HepG2 (cell line): ENCODE measurements at regions not wholly inside any gene's neighbourhood (a gene's known extent, or its start where the extent isn't known, plus 50 kb on each side); places are given as distances from the start of the nearest gene placed in this dataset.

Experiments used
- ATAC-seq: fragments of 200-7000 bp; cut with Tn5 transposase; 3 replicates; pipeline ENCODE4 v1.9.1; 2020; ENCODE audit warnings: mild to moderate bottlenecking, moderate library complexity
- BruUV-seq: library from RNA; stranded (reverse); fragments of 400-500 nt; replicated peaks from 2 replicates; lab custom pipeline; 2021; lab: Mats Ljungman, UMichigan
- CTCF ChIA-PET: fragments of 300-600 bp; formaldehyde crosslinking; extraction: SDS; loops from one replicate; lab custom pipeline; 2021; ENCODE audit warnings: low total read pairs, inconsistent platforms, low intra/inter-chr PET ratio; lab: Yijun Ruan, JAX
- POLR2A ChIA-PET: fragments of 350-600 bp; sonication (Branson Sonifier 250); formaldehyde crosslinking; loops from one replicate; lab custom pipeline; 2020; ENCODE audit warnings: antibody characterized with exemption, inconsistent platforms; lab: Yijun Ruan, JAX
- DNase-seq: peaks from one replicate; pipeline ENCODE4 v3.0.0-alpha.2; 2015; ENCODE audit warnings: low spot score
- FAIRE-seq: peaks from 3 replicates; lab custom pipeline; 2011; peaks lifted over from hg19 to GRCh38; lab: Jason Lieb, UNC
- H2AFZ ChIP-seq: one replicate; pipeline ENCODE4 v1.6.1; 2011; ENCODE audit warnings: low read length, inconsistent platforms
- H3K27ac ChIP-seq: fragments of 300-600 bp; 3 replicates; pipeline ENCODE4 v1.8.0; 2011; ENCODE audit warnings: mixed run types, mild to moderate bottlenecking, mixed read lengths, low read length, inconsistent platforms; ENCODE audit not compliant: insufficient read depth; ENCODE audit errors: extremely low read length
- H3K27me3 ChIP-seq, 2 experiments: fragments of 200-600 bp in 1 of 2; 2 replicates in 1 of 2; 3 replicates in 1 of 2; pipeline versions ENCODE4 v1.6.0 to v1.8.0; 2011; ENCODE audit warnings: low read length in 2 of 2, mild to moderate bottlenecking in 2 of 2, moderate library complexity in 2 of 2, inconsistent platforms in 1 of 2; ENCODE audit not compliant: insufficient read depth in 2 of 2, control insufficient read depth in 1 of 2
- H3K36me3 ChIP-seq, 2 experiments: fragments of 200-600 bp in 1 of 2; replicated peaks in 1 of 2; 2 replicates in 1 of 2; 3 replicates in 1 of 2; pipeline versions ENCODE4 v1.5.1 to v1.8.0; 2011; ENCODE audit warnings: low read length in 2 of 2, inconsistent platforms in 1 of 2; ENCODE audit not compliant: insufficient read depth in 2 of 2, control insufficient read depth in 1 of 2
- H3K4me1 ChIP-seq: 2 replicates; pipeline ENCODE4 v1.5.1; 2012; ENCODE audit warnings: low read length, inconsistent platforms; ENCODE audit not compliant: insufficient read depth
- H3K4me2 ChIP-seq: 2 replicates; pipeline ENCODE4 v1.6.0; 2011; ENCODE audit warnings: low read depth, low read length, inconsistent platforms
- H3K4me3 ChIP-seq, 3 experiments: fragments of 200-600 bp in 1 of 3; sonication (generic), shearing (Covaris generic) in 1 of 3; replicated peaks in 1 of 3; 2 replicates each; pipeline ENCODE4 v1.5.1; 2011 to 2016; ENCODE audit warnings: low read length in 3 of 3, inconsistent platforms in 2 of 3, low read depth in 2 of 3, mild to moderate bottlenecking in 2 of 3, control low read depth in 1 of 3, mixed read lengths in 1 of 3; ENCODE audit not compliant: insufficient read depth in 1 of 3
- H3K79me2 ChIP-seq: one replicate; pipeline ENCODE4 v1.6.1; 2011; ENCODE audit warnings: low read length, inconsistent platforms; ENCODE audit not compliant: insufficient read depth
- H3K9ac ChIP-seq: 2 replicates; pipeline ENCODE4 v1.6.0; 2011; ENCODE audit warnings: mild to moderate bottlenecking, low read depth, low read length, inconsistent platforms; ENCODE audit not compliant: insufficient read depth
- H3K9me3 ChIP-seq: 2 replicates; pipeline ENCODE4 v1.5.1; 2012; ENCODE audit warnings: mild to moderate bottlenecking, low read length
- H4K20me1 ChIP-seq: 2 replicates; pipeline ENCODE4 v1.6.0; 2011; ENCODE audit warnings: inconsistent platforms, mild to moderate bottlenecking, low read length, moderate library complexity; ENCODE audit not compliant: insufficient read depth
- ARHGAP35 ChIP-seq: sonication (generic); formaldehyde crosslinking; IDR thresholded peaks from 2 replicates; pipeline ENCODE4 v1.9.0; 2022; ENCODE audit warnings: mild to moderate bottlenecking, inconsistent platforms, moderate library complexity, missing genetic modification reagents, borderline replicate concordance
- CEBPG ChIP-seq: IDR thresholded peaks from 2 replicates; pipeline ENCODE4 v1.6.1; 2016
- DR1 ChIP-seq: sonication (generic); formaldehyde crosslinking; IDR thresholded peaks from 2 replicates; pipeline ENCODE4 v1.8.0; 2021; ENCODE audit warnings: mild to moderate bottlenecking, missing genetic modification reagents, inconsistent platforms
- HES4 ChIP-seq: sonication (generic); formaldehyde crosslinking; IDR thresholded peaks from 2 replicates; pipeline ENCODE4 v1.9.0; 2021; ENCODE audit warnings: mild to moderate bottlenecking, missing genetic modification reagents, borderline replicate concordance
- HIVEP1 ChIP-seq: sonication (generic); formaldehyde crosslinking; IDR thresholded peaks from 2 replicates; pipeline ENCODE4 v1.4.0; 2020; ENCODE audit warnings: mild to moderate bottlenecking, missing genetic modification reagents
- PLRG1 ChIP-seq: fragments of 450-650 bp; conservative IDR thresholded peaks from 2 replicates; pipeline ENCODE4 v1.6.1; 2016
- RORA ChIP-seq: sonication (generic); formaldehyde crosslinking; IDR thresholded peaks from 2 replicates; pipeline ENCODE4 v1.5.0; 2020; ENCODE audit warnings: mild to moderate bottlenecking, missing genetic modification reagents, moderate library complexity
- TAF1 ChIP-seq: sonication (generic); formaldehyde crosslinking; IDR thresholded peaks from 2 replicates; pipeline ENCODE4 v1.4.0; 2020; ENCODE audit warnings: missing genetic modification reagents
- ZKSCAN5 ChIP-seq: sonication (generic); formaldehyde crosslinking; IDR thresholded peaks from 2 replicates; pipeline ENCODE4 v1.5.1; 2020; ENCODE audit warnings: mild to moderate bottlenecking, missing genetic modification reagents
- ZNF101 ChIP-seq: sonication (generic); formaldehyde crosslinking; IDR thresholded peaks from 2 replicates; pipeline ENCODE4 v1.4.0; 2020; ENCODE audit warnings: mild to moderate bottlenecking, low read depth, missing genetic modification reagents, borderline replicate concordance
- ZNF207 ChIP-seq: fragments of 450-650 bp; IDR thresholded peaks from 2 replicates; pipeline ENCODE4 v1.6.1; 2016; ENCODE audit warnings: antibody characterized with exemption, borderline replicate concordance
- ZNF30 ChIP-seq: sonication (generic); formaldehyde crosslinking; IDR thresholded peaks from 2 replicates; pipeline ENCODE4 v1.5.0; 2020; ENCODE audit warnings: mild to moderate bottlenecking, missing genetic modification reagents
- WGBS: methylation state at CpG from one replicate; pipeline ENCODE4 v1.1.6; 2017; ENCODE audit warnings: low lambda C conversion rate; 5-methylcytosine and 5-hydroxymethylcytosine counted together
- in situ Hi-C: cut with HindIII; loops from 2 replicates; pipeline ENCODE4 v1.10.0; 2017; ENCODE audit warnings: low pct_unique_long_range_greater_than_20kb; ENCODE audit not compliant: extremely low pct_ligation_motif_present
- intact Hi-C: fragments of 100-400 bp; cut with micrococcal nuclease; formaldehyde crosslinking; loops from one replicate; pipeline ENCODE4 v1.10.0; 2022; ENCODE audit not compliant: unreplicated experiment
- TF ChIP-seq, protein P1 (sequence below): sonication (generic); formaldehyde crosslinking; IDR thresholded peaks from 2 replicates; pipeline ENCODE4 v1.4.0; 2020; ENCODE audit warnings: low read depth, mild to moderate bottlenecking, missing genetic modification reagents
- TF ChIP-seq, protein P2 (sequence below): sonication (generic); formaldehyde crosslinking; IDR thresholded peaks from 2 replicates; pipeline ENCODE4 v1.5.1; 2020; ENCODE audit warnings: mild to moderate bottlenecking, moderate library complexity, missing genetic modification reagents
- TF ChIP-seq, protein P3 (sequence below): sonication (generic); formaldehyde crosslinking; IDR thresholded peaks from 2 replicates; pipeline ENCODE4 v1.4.0; 2020; ENCODE audit warnings: missing genetic modification reagents
- TF ChIP-seq, protein P4 (sequence below): sonication (generic); formaldehyde crosslinking; IDR thresholded peaks from 2 replicates; pipeline ENCODE4 v1.4.0; 2020; ENCODE audit warnings: missing genetic modification reagents
- TF ChIP-seq, protein P5 (sequence below): sonication (generic); formaldehyde crosslinking; IDR thresholded peaks from 2 replicates; pipeline ENCODE4 v1.8.1; 2022; ENCODE audit warnings: low read depth, mild to moderate bottlenecking, missing genetic modification reagents
- TF ChIP-seq, protein P6 (sequence below): sonication (generic); formaldehyde crosslinking; IDR thresholded peaks from 2 replicates; pipeline ENCODE4 v1.8.0; 2022; ENCODE audit warnings: mild to moderate bottlenecking, missing genetic modification reagents

DNA sequence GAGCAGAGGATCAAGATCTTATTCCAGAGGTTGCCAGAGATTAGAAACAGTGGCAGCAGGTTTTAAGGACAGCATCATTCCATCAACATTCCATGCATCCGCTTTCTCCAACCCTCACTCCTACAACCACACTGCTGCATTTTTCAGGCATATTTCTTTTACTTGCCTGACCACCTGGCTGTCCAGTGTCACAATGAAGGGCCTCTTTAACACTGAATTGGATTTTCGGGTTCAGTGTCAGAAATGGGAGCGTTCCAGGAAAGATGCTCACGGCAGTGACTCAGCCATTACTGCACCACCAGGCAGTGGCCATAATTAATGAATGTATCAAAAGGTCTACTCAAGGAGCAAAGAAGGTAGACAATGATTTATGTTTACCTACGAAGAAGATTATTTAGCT, 200.4 kb upstream of the ESRRG start:
- Histone ChIP-seq H3K9ac (no peak overlapping the region), H4K20me1 (no peaks in the 10 kb centered on the region), H3K36me3 (no peaks in the 10 kb centered on the region), H3K4me3 (no peak overlapping the region), H3K27me3 (no peaks in the 10 kb centered on the region), H2AFZ (no peak overlapping the region), H3K4me2 (no peak overlapping the region), H3K4me1 (no peaks in the 10 kb centered on the region), H3K27ac (no peak overlapping the region), H3K79me2 (no peaks in the 10 kb centered on the region), H3K9me3 (no peaks in the 10 kb centered on the region)
- no TSS peak for BruUV-seq
- ChIA-PET POLR2A (no interaction called here), CTCF (no interaction called here)
- no peak for TF ChIP-seq DR1 (CRISPR knock-in tag)
- TF ChIP-seq, protein P1, sequence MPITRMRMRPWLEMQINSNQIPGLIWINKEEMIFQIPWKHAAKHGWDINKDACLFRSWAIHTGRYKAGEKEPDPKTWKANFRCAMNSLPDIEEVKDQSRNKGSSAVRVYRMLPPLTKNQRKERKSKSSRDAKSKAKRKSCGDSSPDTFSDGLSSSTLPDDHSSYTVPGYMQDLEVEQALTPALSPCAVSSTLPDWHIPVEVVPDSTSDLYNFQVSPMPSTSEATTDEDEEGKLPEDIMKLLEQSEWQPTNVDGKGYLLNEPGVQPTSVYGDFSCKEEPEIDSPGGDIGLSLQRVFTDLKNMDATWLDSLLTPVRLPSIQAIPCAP (CRISPR knock-in tag), result no peak
- TF ChIP-seq, protein P2, sequence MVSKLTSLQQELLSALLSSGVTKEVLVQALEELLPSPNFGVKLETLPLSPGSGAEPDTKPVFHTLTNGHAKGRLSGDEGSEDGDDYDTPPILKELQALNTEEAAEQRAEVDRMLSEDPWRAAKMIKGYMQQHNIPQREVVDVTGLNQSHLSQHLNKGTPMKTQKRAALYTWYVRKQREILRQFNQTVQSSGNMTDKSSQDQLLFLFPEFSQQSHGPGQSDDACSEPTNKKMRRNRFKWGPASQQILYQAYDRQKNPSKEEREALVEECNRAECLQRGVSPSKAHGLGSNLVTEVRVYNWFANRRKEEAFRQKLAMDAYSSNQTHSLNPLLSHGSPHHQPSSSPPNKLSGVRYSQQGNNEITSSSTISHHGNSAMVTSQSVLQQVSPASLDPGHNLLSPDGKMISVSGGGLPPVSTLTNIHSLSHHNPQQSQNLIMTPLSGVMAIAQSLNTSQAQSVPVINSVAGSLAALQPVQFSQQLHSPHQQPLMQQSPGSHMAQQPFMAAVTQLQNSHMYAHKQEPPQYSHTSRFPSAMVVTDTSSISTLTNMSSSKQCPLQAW, result no peak
- no peak for TF ChIP-seq ARHGAP35
- no peak for TF ChIP-seq PLRG1
- no peak for TF ChIP-seq CEBPG (CRISPR knock-in tag)
- TF ChIP-seq, protein P3, sequence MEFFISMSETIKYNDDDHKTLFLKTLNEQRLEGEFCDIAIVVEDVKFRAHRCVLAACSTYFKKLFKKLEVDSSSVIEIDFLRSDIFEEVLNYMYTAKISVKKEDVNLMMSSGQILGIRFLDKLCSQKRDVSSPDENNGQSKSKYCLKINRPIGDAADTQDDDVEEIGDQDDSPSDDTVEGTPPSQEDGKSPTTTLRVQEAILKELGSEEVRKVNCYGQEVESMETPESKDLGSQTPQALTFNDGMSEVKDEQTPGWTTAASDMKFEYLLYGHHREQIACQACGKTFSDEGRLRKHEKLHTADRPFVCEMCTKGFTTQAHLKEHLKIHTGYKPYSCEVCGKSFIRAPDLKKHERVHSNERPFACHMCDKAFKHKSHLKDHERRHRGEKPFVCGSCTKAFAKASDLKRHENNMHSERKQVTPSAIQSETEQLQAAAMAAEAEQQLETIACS, result no peak
- TF ChIP-seq ZNF30 (CRISPR knock-in tag), result no peak
- TF ChIP-seq, protein P4, sequence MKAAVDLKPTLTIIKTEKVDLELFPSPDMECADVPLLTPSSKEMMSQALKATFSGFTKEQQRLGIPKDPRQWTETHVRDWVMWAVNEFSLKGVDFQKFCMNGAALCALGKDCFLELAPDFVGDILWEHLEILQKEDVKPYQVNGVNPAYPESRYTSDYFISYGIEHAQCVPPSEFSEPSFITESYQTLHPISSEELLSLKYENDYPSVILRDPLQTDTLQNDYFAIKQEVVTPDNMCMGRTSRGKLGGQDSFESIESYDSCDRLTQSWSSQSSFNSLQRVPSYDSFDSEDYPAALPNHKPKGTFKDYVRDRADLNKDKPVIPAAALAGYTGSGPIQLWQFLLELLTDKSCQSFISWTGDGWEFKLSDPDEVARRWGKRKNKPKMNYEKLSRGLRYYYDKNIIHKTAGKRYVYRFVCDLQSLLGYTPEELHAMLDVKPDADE (CRISPR knock-in tag), result no peak
- TF ChIP-seq, protein P5, sequence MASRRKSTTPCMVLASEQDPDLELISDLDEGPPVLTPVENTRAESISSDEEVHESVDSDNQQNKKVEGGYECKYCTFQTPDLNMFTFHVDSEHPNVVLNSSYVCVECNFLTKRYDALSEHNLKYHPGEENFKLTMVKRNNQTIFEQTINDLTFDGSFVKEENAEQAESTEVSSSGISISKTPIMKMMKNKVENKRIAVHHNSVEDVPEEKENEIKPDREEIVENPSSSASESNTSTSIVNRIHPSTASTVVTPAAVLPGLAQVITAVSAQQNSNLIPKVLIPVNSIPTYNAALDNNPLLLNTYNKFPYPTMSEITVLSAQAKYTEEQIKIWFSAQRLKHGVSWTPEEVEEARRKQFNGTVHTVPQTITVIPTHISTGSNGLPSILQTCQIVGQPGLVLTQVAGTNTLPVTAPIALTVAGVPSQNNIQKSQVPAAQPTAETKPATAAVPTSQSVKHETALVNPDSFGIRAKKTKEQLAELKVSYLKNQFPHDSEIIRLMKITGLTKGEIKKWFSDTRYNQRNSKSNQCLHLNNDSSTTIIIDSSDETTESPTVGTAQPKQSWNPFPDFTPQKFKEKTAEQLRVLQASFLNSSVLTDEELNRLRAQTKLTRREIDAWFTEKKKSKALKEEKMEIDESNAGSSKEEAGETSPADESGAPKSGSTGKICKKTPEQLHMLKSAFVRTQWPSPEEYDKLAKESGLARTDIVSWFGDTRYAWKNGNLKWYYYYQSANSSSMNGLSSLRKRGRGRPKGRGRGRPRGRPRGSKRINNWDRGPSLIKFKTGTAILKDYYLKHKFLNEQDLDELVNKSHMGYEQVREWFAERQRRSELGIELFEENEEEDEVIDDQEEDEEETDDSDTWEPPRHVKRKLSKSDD (CRISPR knock-in tag), result no peak
- TF ChIP-seq TAF1 (CRISPR knock-in tag), result no peak
- no peak for TF ChIP-seq ZKSCAN5
- no peak for TF ChIP-seq HIVEP1 (CRISPR knock-in tag)
- TF ChIP-seq, protein P6, sequence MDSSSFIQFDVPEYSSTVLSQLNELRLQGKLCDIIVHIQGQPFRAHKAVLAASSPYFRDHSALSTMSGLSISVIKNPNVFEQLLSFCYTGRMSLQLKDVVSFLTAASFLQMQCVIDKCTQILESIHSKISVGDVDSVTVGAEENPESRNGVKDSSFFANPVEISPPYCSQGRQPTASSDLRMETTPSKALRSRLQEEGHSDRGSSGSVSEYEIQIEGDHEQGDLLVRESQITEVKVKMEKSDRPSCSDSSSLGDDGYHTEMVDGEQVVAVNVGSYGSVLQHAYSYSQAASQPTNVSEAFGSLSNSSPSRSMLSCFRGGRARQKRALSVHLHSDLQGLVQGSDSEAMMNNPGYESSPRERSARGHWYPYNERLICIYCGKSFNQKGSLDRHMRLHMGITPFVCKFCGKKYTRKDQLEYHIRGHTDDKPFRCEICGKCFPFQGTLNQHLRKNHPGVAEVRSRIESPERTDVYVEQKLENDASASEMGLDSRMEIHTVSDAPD (CRISPR knock-in tag), result no peak
- TF ChIP-seq RORA (CRISPR knock-in tag), result no peak
- TF ChIP-seq ZNF101 (CRISPR knock-in tag), result no peak
- no peak for TF ChIP-seq HES4 (CRISPR knock-in tag)
- TF ChIP-seq ZNF207, result no peak
- intact Hi-C loops (no loop called here), in situ Hi-C loops (no loop called here)
- 40% methylated on average over 5 of the region's 5 CpGs for WGBS
- ATAC-seq (no peak), DNase-seq (no peak), FAIRE-seq (no peak)
